GM12878 (cell line): ENCODE measurements at regions not wholly inside any gene's neighbourhood (a gene's known extent, or its start where the extent isn't known, plus 50 kb on each side); places are given as distances from the start of the nearest gene placed in this dataset.

Source experiments
- E4F1 ChIP-seq: fragments of 450-650 bp; IDR thresholded peaks from 2 replicates; pipeline ENCODE4 v1.6.1; 2018; ENCODE audit warnings: borderline replicate concordance, mild to moderate bottlenecking; ENCODE audit not compliant: partially characterized antibody
- ELK1 ChIP-seq: IDR thresholded peaks from 2 replicates; pipeline ENCODE4 v1.6.1; 2012; ENCODE audit warnings: low read depth, low read length, improper control_type of control experiment
- MXI1 ChIP-seq: fragments of 150-350 bp; IDR thresholded peaks from 2 replicates; pipeline ENCODE4 v1.6.1; 2011; ENCODE audit warnings: low read depth, mild to moderate bottlenecking, inconsistent platforms, low read length, improper control_type of control experiment
- MYC ChIP-seq: IDR thresholded peaks from 2 replicates; pipeline ENCODE4 v1.6.1; 2011; ENCODE audit warnings: mild to moderate bottlenecking, low read length, moderate library complexity, inconsistent platforms; ENCODE audit not compliant: insufficient read depth, insufficient replicate concordance, insufficient read length, severe bottlenecking
- NFXL1 ChIP-seq: fragments of 450-650 bp; IDR thresholded peaks from 2 replicates; pipeline ENCODE4 v1.6.1; 2017; ENCODE audit warnings: antibody characterized with exemption, mild to moderate bottlenecking, borderline replicate concordance
- RAD51 ChIP-seq: fragments of 450-650 bp; IDR thresholded peaks from 2 replicates; pipeline ENCODE4 v1.6.1; 2016; ENCODE audit warnings: moderate library complexity, mild to moderate bottlenecking, inconsistent platforms
- REST ChIP-seq: IDR thresholded peaks from 2 replicates; pipeline ENCODE4 v1.6.1; 2012; ENCODE audit warnings: mild to moderate bottlenecking, low read depth, low read length
- SMC3 ChIP-seq: IDR thresholded peaks from 2 replicates; pipeline ENCODE4 v1.6.1; 2011; ENCODE audit warnings: low read length, improper control_type of control experiment, borderline replicate concordance
- TCF7 ChIP-seq: IDR thresholded peaks from 2 replicates; pipeline ENCODE4 v1.6.1; 2014; ENCODE audit warnings: antibody characterized with exemption, borderline replicate concordance

- TF ChIP-seq RAD51, result no peak
- no peak for TF ChIP-seq TCF7
- TF ChIP-seq SMC3, result no peak
- no peak for TF ChIP-seq MXI1
- no peak for TF ChIP-seq NFXL1
- no peak for TF ChIP-seq REST
- no peak for TF ChIP-seq MYC
- TF ChIP-seq ELK1, result no peak
- no peak for TF ChIP-seq E4F1
- TF ChIP-seq, all 136 proteins: peak for 0
Measured at GRCh38 chr12:113645183-113645582, 173.5 kb upstream of the LHX5 start (continued).
